M059J (cell line): ENCODE measurements at regions not wholly inside any gene's neighbourhood (a gene's known extent, or its start where the extent isn't known, plus 50 kb on each side); places are given as distances from the start of the nearest gene placed in this dataset.
"Not testable (repeated sequence)": the region's sequence is repeated elsewhere in the genome, so short reads cannot be mapped to it uniquely, and the experiment has no call there.

Source experiments
- DNase-seq: peaks from one replicate; pipeline ENCODE4 v3.0.0-alpha.2; 2012; ENCODE audit warnings: low read depth

GRCh38 chr11:60592601-60593000 is 77.4 kb downstream of the MS4A13 start:
- DNase-seq = no peak

- no peak for DNase-seq
Observed at GRCh38 chr11:60594998-60595642, 79.9 kb downstream of the MS4A13 start.

GRCh38 chr11:60607483-60607882 is 91.9 kb upstream of the MS4A8 start:
- no peak for DNase-seq

GRCh38 chr11:60609632-60610031 is 89.8 kb upstream of the MS4A8 start:
- DNase-seq = no peak

- no peak for DNase-seq
Observed at GRCh38 chr11:60610702-60611101, 88.7 kb upstream of the MS4A8 start.

- DNase-seq = no peak
Observed at GRCh38 chr11:60615497-60615896, 83.9 kb upstream of the MS4A8 start.

GRCh38 chr11:60621940-60622339 is 77.5 kb upstream of the MS4A8 start:
- not testable (repeated sequence) for DNase-seq

GRCh38 chr11:60622776-60623175 is 76.6 kb upstream of the MS4A8 start:
- not testable (repeated sequence) for DNase-seq

GRCh38 chr11:60625262-60625661 is 74.2 kb upstream of the MS4A8 start:
- peak; percentile 65 for DNase-seq

- DNase-seq = no peak
Observed at GRCh38 chr11:60629399-60629798, 70.0 kb upstream of the MS4A8 start.

GRCh38 chr11:60631944-60632343 is 67.5 kb upstream of the MS4A8 start:
- DNase-seq = no peak

- DNase-seq = no peak
Observed at GRCh38 chr11:60633645-60634044, 65.8 kb upstream of the MS4A8 start.

- no peak for DNase-seq
Observed at GRCh38 chr11:60634126-60634525, 65.3 kb upstream of the MS4A8 start.

- no peak for DNase-seq
Observed at GRCh38 chr11:60641940-60642339, 57.5 kb upstream of the MS4A8 start.

- DNase-seq = no peak
Observed at GRCh38 chr11:60647087-60647486, 52.3 kb upstream of the MS4A8 start.
